Lung (tissue), 9 donors: ENCODE measurements at regions not wholly inside any gene's neighbourhood (a gene's known extent, or its start where the extent isn't known, plus 50 kb on each side); places are given as distances from the start of the nearest gene placed in this dataset.
A peak's percentile ranks its signal among the peaks of the same experiment; 100 is the strongest.
"Not testable (repeated sequence)": the region's sequence is repeated elsewhere in the genome, so short reads cannot be mapped to it uniquely, and the experiment has no call there.

Source experiments
- ATAC-seq: fragments of 200-7000 bp; cut with Tn5 transposase; one replicate; pipeline ENCODE4 v1.9.1; 2020; ENCODE audit warnings: moderate number of reproducible peaks; ENCODE audit not compliant: insufficient read depth, low FRiP score
- DNase-seq, 3 donors: peaks; one replicate each; pipeline ENCODE4 v3.0.0-alpha.2; 2013 to 2017
- H3K27ac ChIP-seq, 2 donors: one replicate each; pipeline ENCODE4 v1.5.1; 2013; ENCODE audit warnings: mild to moderate bottlenecking in 2 of 2, moderate library complexity in 2 of 2, control low read depth in 1 of 2, inconsistent platforms in 1 of 2, low read depth in 1 of 2, low read length in 1 of 2
- H3K27me3 ChIP-seq, 3 donors: one replicate each; pipeline ENCODE4 v1.5.1; 2013; ENCODE audit warnings: low read length in 2 of 3; ENCODE audit not compliant: control insufficient read depth in 3 of 3, insufficient read depth in 3 of 3
- H3K36me3 ChIP-seq, 4 donors: one replicate each; pipeline ENCODE4 v1.5.1; 2013; ENCODE audit warnings: low read length in 4 of 4, mild to moderate bottlenecking in 1 of 4, moderate library complexity in 1 of 4; ENCODE audit not compliant: control insufficient read depth in 4 of 4, insufficient read depth in 4 of 4
- H3K4me1 ChIP-seq, 5 donors: one replicate each; pipeline ENCODE4 v1.5.1; 2013; ENCODE audit warnings: low read length in 5 of 5, mild to moderate bottlenecking in 2 of 5, moderate library complexity in 1 of 5; ENCODE audit not compliant: control insufficient read depth in 5 of 5, insufficient read depth in 5 of 5
- H3K4me3 ChIP-seq: one replicate; pipeline ENCODE4 v1.5.1; 2013; ENCODE audit warnings: mild to moderate bottlenecking, control low read depth, moderate library complexity
- H3K9ac ChIP-seq, 2 donors: one replicate each; pipeline ENCODE4 v1.5.1; 2013; ENCODE audit warnings: low read length in 2 of 2, control low read depth in 1 of 2; ENCODE audit not compliant: insufficient read depth in 1 of 2
- H3K9me3 ChIP-seq, 4 donors: one replicate each; pipeline ENCODE4 v1.5.1; 2013; ENCODE audit warnings: low read length in 3 of 4, mild to moderate bottlenecking in 1 of 4, moderate library complexity in 1 of 4; ENCODE audit not compliant: control insufficient read depth in 4 of 4, insufficient read depth in 3 of 4
- WGBS, 2 donors: extraction: QIAGEN DNeasy Blood & Tissue Kit; methylation state at CpG; one replicate each; pipeline ENCODE4 v1.1.7; 2013; 5-methylcytosine and 5-hydroxymethylcytosine counted together
- donor health status: Bipolar disorder and iron deficiency.
- donor health status: healthy.
- donor health status: DM: yes; HTN: yes; CAD: no.

- WGBS, 2 donors, result 88 to 92% methylated on average over 7 to 8 of the region's 8 CpGs
- H3K9me3 ChIP-seq, H3K36me3 ChIP-seq, H3K27me3 ChIP-seq, H3K4me3 ChIP-seq, ATAC-seq, H3K27ac ChIP-seq, H3K9ac ChIP-seq: not testable (repeated sequence)
- peak in 1 of 3 donors; percentile 2 for DNase-seq
- peaks cover 0 to 28% (median 3%) of the 10 kb centered on the region in 5 donors for H3K4me1 ChIP-seq
These were observed 184.5 kb downstream of the NPIPB11 start for GRCh38 chr16:29222008-29222407.

- H3K9me3 ChIP-seq, ATAC-seq, H3K27me3 ChIP-seq, H3K4me3 ChIP-seq, H3K36me3 ChIP-seq, H3K9ac ChIP-seq, H3K27ac ChIP-seq: not testable (repeated sequence)
- WGBS, 2 donors, result 82 to 90% methylated on average over 10 of the region's 10 CpGs
- peak; percentile 19 to 88 (median 86) for DNase-seq
- peaks cover 0 to 28% (median 3%) of the 10 kb centered on the region in 5 donors for H3K4me1 ChIP-seq
These were observed 185.1 kb downstream of the NPIPB11 start for GRCh38 chr16:29221281-29221955.

GRCh38 chr16:29220647-29221191, 185.8 kb downstream of the NPIPB11 start:
- not testable (repeated sequence) for H3K4me3 ChIP-seq, H3K9ac ChIP-seq, H3K36me3 ChIP-seq, H3K9me3 ChIP-seq, ATAC-seq, H3K27me3 ChIP-seq
- Histone ChIP-seq H3K4me1 (peaks cover 0 to 28% (median 3%) of the 10 kb centered on the region in 5 donors), H3K27ac (peak overlapping the region in 1 of 2 donors; percentile 40)
- DNase-seq, result peak; percentile 78 to 85 (median 83)
- WGBS, 2 donors, result 65 to 72% methylated on average over 25 to 30 of the region's 36 CpGs

- not testable (repeated sequence) for H3K9me3 ChIP-seq, H3K27me3 ChIP-seq, H3K36me3 ChIP-seq, ATAC-seq, H3K4me3 ChIP-seq, H3K9ac ChIP-seq
- Histone ChIP-seq H3K4me1 (peaks cover 0 to 28% (median 3%) of the 10 kb centered on the region in 5 donors), H3K27ac (peak overlapping the region in 1 of 2 donors; percentile 40)
- peak in 2 of 3 donors; percentile 10 to 22 for DNase-seq
- WGBS, 2 donors, result 78 to 89% methylated on average over 23 to 24 of the region's 24 CpGs
These were observed 186.4 kb downstream of the NPIPB11 start for GRCh38 chr16:29219966-29220646.

- 96% methylated on average over 16 of the region's 16 CpGs for WGBS, 2 donors
- H3K36me3 ChIP-seq, DNase-seq, H3K9me3 ChIP-seq, H3K4me3 ChIP-seq, H3K27me3 ChIP-seq, H3K9ac ChIP-seq, H3K27ac ChIP-seq, ATAC-seq: not testable (repeated sequence)
- H3K4me1 ChIP-seq, result peaks cover 0 to 28% (median 3%) of the 10 kb centered on the region in 5 donors
These were observed 186.9 kb downstream of the NPIPB11 start for GRCh38 chr16:29219562-29219961.

- 89 to 94% methylated on average over 21 to 26 of the region's 26 CpGs for WGBS, 2 donors
- H3K4me3 ChIP-seq, H3K27me3 ChIP-seq, H3K9me3 ChIP-seq, H3K9ac ChIP-seq, ATAC-seq, H3K27ac ChIP-seq, H3K36me3 ChIP-seq: not testable (repeated sequence)
- H3K4me1 ChIP-seq, result peaks cover 0 to 28% (median 3%) of the 10 kb centered on the region in 5 donors
- peak in 1 of 3 donors; percentile 9 for DNase-seq
These were observed 187.9 kb downstream of the NPIPB11 start for GRCh38 chr16:29218649-29219048.

- 88 to 100% methylated on average over 5 to 11 of the region's 16 CpGs for WGBS, 2 donors
- not testable (repeated sequence) for H3K4me3 ChIP-seq, H3K9ac ChIP-seq, H3K36me3 ChIP-seq, ATAC-seq, H3K9me3 ChIP-seq, DNase-seq, H3K27ac ChIP-seq, H3K27me3 ChIP-seq
- peaks cover 0 to 28% (median 3%) of the 10 kb centered on the region in 5 donors for H3K4me1 ChIP-seq
These were observed 188.3 kb downstream of the NPIPB11 start for GRCh38 chr16:29218171-29218570.

- H3K9ac ChIP-seq, H3K36me3 ChIP-seq, H3K27me3 ChIP-seq, ATAC-seq, H3K9me3 ChIP-seq, H3K4me3 ChIP-seq, H3K27ac ChIP-seq: not testable (repeated sequence)
- 93 to 94% methylated on average over 13 of the region's 16 CpGs for WGBS, 2 donors
- peaks cover 0 to 28% (median 3%) of the 10 kb centered on the region in 5 donors for H3K4me1 ChIP-seq
- peak in 1 of 3 donors; percentile 6 for DNase-seq
These were observed 188.8 kb downstream of the NPIPB11 start for GRCh38 chr16:29217752-29218126.
